Kidney (tissue), 13 donors: ENCODE measurements at regions not wholly inside any gene's neighbourhood (a gene's known extent, or its start where the extent isn't known, plus 50 kb on each side); places are given as distances from the start of the nearest gene placed in this dataset.
"Not testable (repeated sequence)": the region's sequence is repeated elsewhere in the genome, so short reads cannot be mapped to it uniquely, and the experiment has no call there.

Source experiments
- DNase-seq, 5 donors: peaks; one replicate each; pipeline ENCODE4 v3.0.0-alpha.2; 2013 to 2020
- FAIRE-seq: peaks from 2 replicates; lab custom pipeline; 2012; peaks lifted over from hg19 to GRCh38; lab: Jason Lieb, UNC
- H3K27ac ChIP-seq, 2 donors: one replicate each; pipeline ENCODE4 v1.7.0; 2013; ENCODE audit warnings: low read depth in 2 of 2, low read length in 2 of 2, inconsistent platforms in 1 of 2
- H3K27me3 ChIP-seq: one replicate; pipeline ENCODE4 v1.7.1; 2013; ENCODE audit warnings: low read length, inconsistent platforms; ENCODE audit not compliant: control insufficient read depth, insufficient read depth
- H3K36me3 ChIP-seq, 3 donors: one replicate each; pipeline versions ENCODE4 v1.7.0 to v1.7.1; 2013; ENCODE audit warnings: low read length in 3 of 3, control low read depth in 1 of 3, inconsistent platforms in 1 of 3; ENCODE audit not compliant: insufficient read depth in 3 of 3, control insufficient read depth in 2 of 3
- H3K4me1 ChIP-seq, 3 donors: one replicate each; pipeline versions ENCODE4 v1.7.0 to v1.7.1; 2013; ENCODE audit warnings: low read length in 3 of 3, inconsistent platforms in 1 of 3, low read depth in 1 of 3; ENCODE audit not compliant: control insufficient read depth in 2 of 3, insufficient read depth in 2 of 3
- H3K4me3 ChIP-seq, 3 donors: one replicate each; pipeline versions ENCODE4 v1.7.0 to v1.8.1; 2013; ENCODE audit warnings: low read length in 3 of 3, control low read depth in 1 of 3, inconsistent platforms in 1 of 3
- H3K9ac ChIP-seq, 3 donors: one replicate each; pipeline versions ENCODE4 v1.7.0 to v1.7.1; 2013; ENCODE audit warnings: low read length in 3 of 3, control low read depth in 1 of 3, inconsistent platforms in 1 of 3
- H3K9me3 ChIP-seq, 3 donors: one replicate each; pipeline versions ENCODE4 v1.7.0 to v1.7.1; 2013; ENCODE audit warnings: low read length in 3 of 3, control low read depth in 1 of 3, inconsistent platforms in 1 of 3; ENCODE audit not compliant: control insufficient read depth in 2 of 3, insufficient read depth in 1 of 3
- intact Hi-C: fragments of 100-400 bp; cut with DNase I; formaldehyde crosslinking; loops from one replicate; pipeline ENCODE4 v1.11.1; 2022
- TF ChIP-seq, protein P1 (sequence below): IDR thresholded peaks from 3 replicates; pipeline ENCODE4 v1.5.1; 2012; ENCODE audit warnings: mild to moderate bottlenecking, moderate library complexity, borderline replicate concordance; ENCODE audit not compliant: insufficient read depth; ENCODE audit errors: extremely low read depth
- donor health status: control.
- donor health status: control.
- donor health status: control.
- donor health status: control.
- donor health status: control.
- donor health status: DM: yes; HTN: yes; CAD: no.
- donor health status: Normal renal cell carcinoma (clear cell type).

DNA sequence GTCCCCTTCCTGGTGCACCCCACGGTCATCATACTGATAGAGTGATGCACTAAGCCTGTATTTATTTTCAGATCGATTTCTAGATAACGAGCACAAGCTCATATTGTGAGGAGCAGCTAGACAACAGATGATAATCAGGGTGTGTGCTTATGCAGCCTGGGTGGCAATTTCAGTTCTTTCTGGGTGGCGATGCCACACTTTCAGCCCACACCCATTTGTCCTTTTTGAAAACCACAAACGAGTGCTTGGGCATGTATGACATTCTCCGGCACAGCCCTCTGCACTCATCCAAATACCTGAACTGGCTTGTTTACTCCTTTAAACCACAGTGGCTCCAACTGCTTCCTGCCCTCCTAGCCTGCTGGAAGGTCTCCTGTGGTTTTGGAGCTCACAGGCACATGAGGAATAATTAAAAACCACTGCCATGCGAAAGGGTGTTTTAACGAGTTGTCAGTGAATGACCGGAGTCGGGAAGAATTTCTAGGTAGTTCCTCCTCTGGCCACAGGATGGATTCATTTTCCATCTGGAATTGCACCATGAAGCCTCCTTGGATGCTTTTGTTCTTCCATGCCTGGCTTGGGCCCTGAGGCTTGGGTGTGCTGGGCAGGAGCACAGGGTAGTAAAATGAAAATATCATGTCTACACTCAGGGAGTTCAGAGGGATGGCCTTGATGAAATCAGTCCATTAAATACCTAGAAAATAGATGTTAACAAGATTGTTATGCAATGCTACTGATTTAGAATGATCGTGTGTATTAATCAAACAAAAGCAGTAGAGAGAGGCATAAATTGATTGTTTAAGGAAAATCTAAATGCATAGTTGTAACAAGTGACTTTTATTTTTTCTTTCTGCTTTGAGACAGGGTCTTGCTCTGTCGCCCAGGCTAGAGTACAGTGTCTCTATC is 52.4 kb upstream of the ITGB1 start:
- Histone ChIP-seq H3K27ac (no peak overlapping the region), H3K27me3 (no peaks in the 10 kb centered on the region), H3K9ac (no peak overlapping the region), H3K9me3 (no peaks in the 10 kb centered on the region), H3K4me1 (no peaks in the 10 kb centered on the region), H3K4me3 (no peak overlapping the region), H3K36me3 (no peaks in the 10 kb centered on the region)
- intact Hi-C loops: no loop called here
- TF ChIP-seq, protein P1, sequence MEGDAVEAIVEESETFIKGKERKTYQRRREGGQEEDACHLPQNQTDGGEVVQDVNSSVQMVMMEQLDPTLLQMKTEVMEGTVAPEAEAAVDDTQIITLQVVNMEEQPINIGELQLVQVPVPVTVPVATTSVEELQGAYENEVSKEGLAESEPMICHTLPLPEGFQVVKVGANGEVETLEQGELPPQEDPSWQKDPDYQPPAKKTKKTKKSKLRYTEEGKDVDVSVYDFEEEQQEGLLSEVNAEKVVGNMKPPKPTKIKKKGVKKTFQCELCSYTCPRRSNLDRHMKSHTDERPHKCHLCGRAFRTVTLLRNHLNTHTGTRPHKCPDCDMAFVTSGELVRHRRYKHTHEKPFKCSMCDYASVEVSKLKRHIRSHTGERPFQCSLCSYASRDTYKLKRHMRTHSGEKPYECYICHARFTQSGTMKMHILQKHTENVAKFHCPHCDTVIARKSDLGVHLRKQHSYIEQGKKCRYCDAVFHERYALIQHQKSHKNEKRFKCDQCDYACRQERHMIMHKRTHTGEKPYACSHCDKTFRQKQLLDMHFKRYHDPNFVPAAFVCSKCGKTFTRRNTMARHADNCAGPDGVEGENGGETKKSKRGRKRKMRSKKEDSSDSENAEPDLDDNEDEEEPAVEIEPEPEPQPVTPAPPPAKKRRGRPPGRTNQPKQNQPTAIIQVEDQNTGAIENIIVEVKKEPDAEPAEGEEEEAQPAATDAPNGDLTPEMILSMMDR: no peak
- FAIRE-seq: no peak
- DNase-seq: peak in 2 of 5 donors; percentile 33 to 36

DNA sequence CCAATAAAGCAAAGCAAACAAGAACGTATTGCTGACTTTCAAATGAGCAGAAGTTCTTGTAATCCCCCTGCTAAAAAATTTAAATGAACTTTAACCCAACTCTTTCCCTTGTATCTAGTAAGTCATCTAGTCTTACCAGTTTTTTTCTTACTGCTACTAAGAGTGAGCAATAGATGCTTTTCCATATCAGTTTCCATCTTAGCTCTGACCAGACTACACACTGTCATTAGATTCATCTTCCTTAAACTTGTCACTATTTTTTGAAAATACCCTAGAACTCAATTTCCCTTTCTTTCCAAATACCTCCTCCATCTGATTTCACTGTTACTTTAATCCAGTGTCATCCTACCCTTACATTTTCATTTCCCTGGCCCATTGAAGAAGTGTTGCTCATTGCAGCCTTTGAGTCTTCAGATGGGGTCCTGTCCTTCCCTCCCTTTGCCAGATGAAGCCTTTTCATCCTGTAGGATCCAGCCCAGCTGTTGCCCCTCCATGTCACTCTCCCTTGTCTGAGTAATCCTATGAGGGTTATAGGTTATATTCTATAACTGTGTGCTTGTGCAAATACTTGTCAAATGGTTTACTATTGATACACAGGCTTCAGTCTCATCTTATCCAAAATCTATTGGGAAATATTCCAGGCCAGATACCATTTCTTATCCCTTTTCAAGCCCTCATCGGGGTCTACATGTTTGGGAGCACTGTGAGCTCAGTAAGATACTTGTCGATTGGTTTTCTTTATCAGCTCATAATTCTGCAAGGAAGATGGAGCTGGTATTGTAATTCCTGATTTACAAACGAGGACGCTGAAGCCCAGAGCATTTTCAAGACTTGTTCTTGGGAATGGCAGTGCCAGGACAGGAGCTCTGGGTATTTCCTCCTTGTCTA is 51.5 kb upstream of the ITGB1 start:
- H3K27me3 ChIP-seq: no peaks in the 10 kb centered on the region
- DNase-seq (no peak), FAIRE-seq (no peak)
- H3K36me3 ChIP-seq: no peaks in the 10 kb centered on the region
- no peaks in the 10 kb centered on the region for H3K9me3 ChIP-seq
- H3K4me3 ChIP-seq: no peak overlapping the region
- TF ChIP-seq, protein P1: no peak
- intact Hi-C loops: loop anchor here (5.0 kb wide), 1 partner anchor 212 kb away; no protein-coding TSS in a partner anchor
- H3K4me1 ChIP-seq: peaks cover 0 to 3% (median 0%) of the 10 kb centered on the region in 3 donors
- H3K9ac ChIP-seq: no peak overlapping the region
- H3K27ac ChIP-seq: no peak overlapping the region

DNA sequence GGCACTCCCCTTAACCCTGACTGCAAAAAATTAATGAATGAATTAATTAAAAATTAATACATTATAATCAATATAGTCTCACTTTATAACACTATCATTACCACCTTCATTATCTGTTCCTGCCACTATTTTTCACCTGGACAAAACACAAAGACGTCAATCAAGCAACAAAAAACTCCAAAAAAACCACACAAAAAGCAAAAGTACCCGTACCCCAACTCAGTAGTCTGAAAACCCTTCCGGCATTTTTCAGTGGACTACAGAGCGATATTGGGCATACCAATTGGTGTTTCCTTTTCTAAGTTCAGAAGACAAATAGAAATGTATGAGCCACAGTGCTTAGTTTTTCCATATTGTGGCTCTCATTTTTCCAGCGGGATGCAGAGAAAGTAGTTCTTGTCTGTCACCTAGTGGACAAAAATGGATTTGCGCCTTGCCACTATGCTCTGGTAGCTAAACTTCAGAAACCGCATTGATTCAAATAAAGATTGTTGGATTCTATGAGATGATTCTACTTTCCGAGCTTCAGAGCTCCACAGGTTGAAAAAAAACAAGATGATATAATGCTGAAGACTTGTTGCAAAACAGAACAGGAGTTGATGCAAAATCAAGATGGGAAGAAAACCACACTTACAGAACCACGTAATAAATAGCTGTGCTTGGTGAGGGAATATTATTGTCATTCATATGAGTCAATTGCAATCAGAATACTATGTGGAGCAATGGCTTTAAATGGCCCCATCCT is 50.6 kb upstream of the ITGB1 start:
- TF ChIP-seq, protein P1: peak; percentile 99
- DNase-seq: peak in 4 of 5 donors; percentile 55 to 89 (median 72)
- Histone ChIP-seq H3K9ac (no peak overlapping the region), H3K4me1 (peaks cover 0 to 3% (median 0%) of the 10 kb centered on the region in 3 donors), H3K4me3 (no peak overlapping the region), H3K36me3 (no peaks in the 10 kb centered on the region), H3K9me3 (no peaks in the 10 kb centered on the region), H3K27me3 (no peaks in the 10 kb centered on the region), H3K27ac (no peak overlapping the region)
- peak; percentile 57 for FAIRE-seq
- intact Hi-C loops: loop anchor here (5.0 kb wide), 1 partner anchor 211 kb away; no protein-coding TSS in a partner anchor

DNA sequence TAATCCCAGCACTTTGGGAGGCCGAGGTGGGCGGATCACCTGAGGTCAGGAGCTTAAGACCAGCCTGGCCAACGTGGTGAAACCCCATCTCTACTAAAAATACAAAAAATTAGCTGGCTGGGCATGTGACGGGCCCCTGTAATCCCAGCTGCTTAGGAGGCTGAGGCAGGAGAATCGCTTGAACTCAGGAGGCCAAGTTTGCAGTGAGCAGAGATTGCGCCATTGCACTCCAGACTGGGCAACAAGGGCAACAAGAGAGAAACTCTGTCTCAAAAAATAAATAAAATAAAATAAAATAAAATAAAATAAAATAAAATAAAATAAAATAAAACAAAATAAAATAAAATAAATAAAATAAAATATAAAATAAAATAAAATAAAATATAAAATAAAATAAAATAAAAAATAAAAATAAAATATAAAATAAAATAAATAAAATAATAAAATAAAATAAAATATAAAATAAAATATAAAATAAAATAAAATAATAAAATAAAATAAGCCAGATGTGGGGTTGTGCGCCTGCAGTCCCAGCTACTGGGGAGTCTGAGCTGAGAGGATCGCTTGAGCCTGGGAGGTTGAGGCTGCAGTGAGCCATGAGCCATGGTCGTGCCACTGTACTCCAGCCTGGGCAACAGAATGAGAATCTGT is 49.8 kb upstream of the ITGB1 start:
- H3K27ac ChIP-seq, H3K9ac ChIP-seq, H3K36me3 ChIP-seq, H3K27me3 ChIP-seq, DNase-seq, H3K4me3 ChIP-seq, H3K9me3 ChIP-seq, H3K4me1 ChIP-seq: not testable (repeated sequence)
- intact Hi-C loops: loop anchor here (5.0 kb wide), 1 partner anchor 211 kb away; no protein-coding TSS in a partner anchor
- FAIRE-seq: peak; percentile 91
